ENCODE measurements at regions not wholly inside any gene's neighbourhood (a gene's known extent, or its start where the extent isn't known, plus 50 kb on each side); places are given as distances from the start of the nearest gene placed in this dataset.

DNA sequence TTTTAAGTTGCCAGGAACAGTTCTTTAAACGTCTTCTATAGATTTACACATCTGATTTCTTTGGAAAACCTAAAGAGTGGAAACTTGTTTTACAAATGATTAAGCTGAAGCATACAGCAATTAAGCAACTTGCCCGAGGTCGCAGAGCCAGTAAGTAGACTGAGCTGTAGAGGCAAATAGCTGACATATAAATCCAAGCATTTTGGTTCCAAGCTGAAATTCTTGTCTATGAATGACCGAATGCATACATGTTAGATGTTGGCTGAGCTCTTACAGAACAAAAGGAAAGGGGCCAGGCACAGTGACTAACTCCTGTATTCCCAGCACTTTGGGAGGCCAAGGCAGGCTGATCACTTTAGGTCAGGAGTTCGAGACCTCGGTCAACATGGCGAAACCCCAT lies 101.8 kb upstream of the SGK1 start:
- DNase-seq (ENCODE audit: low read depth), result no peak
- TF ChIP-seq, protein P1, sequence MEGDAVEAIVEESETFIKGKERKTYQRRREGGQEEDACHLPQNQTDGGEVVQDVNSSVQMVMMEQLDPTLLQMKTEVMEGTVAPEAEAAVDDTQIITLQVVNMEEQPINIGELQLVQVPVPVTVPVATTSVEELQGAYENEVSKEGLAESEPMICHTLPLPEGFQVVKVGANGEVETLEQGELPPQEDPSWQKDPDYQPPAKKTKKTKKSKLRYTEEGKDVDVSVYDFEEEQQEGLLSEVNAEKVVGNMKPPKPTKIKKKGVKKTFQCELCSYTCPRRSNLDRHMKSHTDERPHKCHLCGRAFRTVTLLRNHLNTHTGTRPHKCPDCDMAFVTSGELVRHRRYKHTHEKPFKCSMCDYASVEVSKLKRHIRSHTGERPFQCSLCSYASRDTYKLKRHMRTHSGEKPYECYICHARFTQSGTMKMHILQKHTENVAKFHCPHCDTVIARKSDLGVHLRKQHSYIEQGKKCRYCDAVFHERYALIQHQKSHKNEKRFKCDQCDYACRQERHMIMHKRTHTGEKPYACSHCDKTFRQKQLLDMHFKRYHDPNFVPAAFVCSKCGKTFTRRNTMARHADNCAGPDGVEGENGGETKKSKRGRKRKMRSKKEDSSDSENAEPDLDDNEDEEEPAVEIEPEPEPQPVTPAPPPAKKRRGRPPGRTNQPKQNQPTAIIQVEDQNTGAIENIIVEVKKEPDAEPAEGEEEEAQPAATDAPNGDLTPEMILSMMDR (conservative IDR thresholded peaks at IDR 0.05; ENCODE audit: low read depth, low read length), result no peak
- H3K4me3 ChIP-seq (ENCODE audit: low read length), result no peak overlapping the region

GRCh38 chr6:134416418-134417154 lies 98.7 kb upstream of the SGK1 start:
- TF ChIP-seq, protein P1 (conservative IDR thresholded peaks at IDR 0.05; ENCODE audit: low read depth, low read length), result no peak
- no peak for DNase-seq (ENCODE audit: low read depth)
- no peak overlapping the region for H3K4me3 ChIP-seq (ENCODE audit: low read length)

- no peak for DNase-seq (ENCODE audit: low read depth)
- H3K4me3 ChIP-seq (ENCODE audit: low read length), result no peak overlapping the region
- TF ChIP-seq, protein P1 (conservative IDR thresholded peaks at IDR 0.05; ENCODE audit: low read depth, low read length), result no peak
These were observed 97.7 kb upstream of the SGK1 start for GRCh38 chr6:134415656-134416055.

DNA sequence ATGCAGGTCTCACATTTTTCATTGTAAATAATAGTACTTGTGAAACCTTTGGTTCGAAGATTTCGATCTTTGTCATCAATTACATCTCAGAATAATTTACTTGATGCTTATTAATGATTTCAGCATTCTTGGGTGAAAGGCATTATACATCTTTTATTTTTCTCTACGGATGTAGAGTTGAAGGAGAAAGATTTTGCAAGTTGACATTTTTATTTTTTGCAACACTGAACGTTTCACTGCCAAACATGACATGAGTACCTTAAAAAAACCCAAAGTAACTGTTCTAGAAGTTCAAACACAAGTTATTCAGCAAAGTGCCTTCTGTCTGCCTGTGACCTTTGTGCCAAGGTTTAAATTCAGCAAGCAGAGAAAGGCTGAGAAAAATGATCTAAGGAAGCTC lies 97.3 kb upstream of the SGK1 start:
- TF ChIP-seq, protein P1 (conservative IDR thresholded peaks at IDR 0.05; ENCODE audit: low read depth, low read length), result no peak
- no peak for DNase-seq (ENCODE audit: low read depth)
- H3K4me3 ChIP-seq (ENCODE audit: low read length), result no peak overlapping the region

DNA sequence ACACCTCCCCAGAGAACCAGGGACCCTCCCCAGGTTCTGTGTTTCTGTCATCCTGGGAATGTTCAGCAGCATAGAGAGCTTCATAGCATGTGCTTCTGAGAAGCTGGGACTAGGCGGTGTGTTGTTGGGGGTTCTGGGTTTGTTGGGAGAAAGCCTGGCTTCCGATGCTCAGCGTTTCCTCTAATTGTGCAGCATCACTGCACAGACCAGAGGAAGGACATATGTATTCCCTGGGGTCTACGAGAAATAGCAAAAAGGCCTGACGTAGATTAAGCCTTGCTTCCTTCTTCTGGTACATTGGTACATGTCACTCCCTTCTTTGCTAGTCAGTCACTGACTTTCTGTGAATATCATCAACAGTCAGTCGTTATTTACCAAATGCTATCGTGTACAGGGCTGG lies 96.9 kb upstream of the SGK1 start:
- H3K4me3 ChIP-seq (ENCODE audit: low read length), result no peak overlapping the region
- DNase-seq (ENCODE audit: low read depth), result no peak
- TF ChIP-seq, protein P1 (conservative IDR thresholded peaks at IDR 0.05; ENCODE audit: low read depth, low read length), result no peak

- DNase-seq (ENCODE audit: low read depth), result no peak
- H3K4me3 ChIP-seq (ENCODE audit: low read length), result no peak overlapping the region
- TF ChIP-seq, protein P1 (conservative IDR thresholded peaks at IDR 0.05; ENCODE audit: low read depth, low read length), result no peak
These were observed 95.3 kb upstream of the SGK1 start for GRCh38 chr6:134413241-134413643.

DNA sequence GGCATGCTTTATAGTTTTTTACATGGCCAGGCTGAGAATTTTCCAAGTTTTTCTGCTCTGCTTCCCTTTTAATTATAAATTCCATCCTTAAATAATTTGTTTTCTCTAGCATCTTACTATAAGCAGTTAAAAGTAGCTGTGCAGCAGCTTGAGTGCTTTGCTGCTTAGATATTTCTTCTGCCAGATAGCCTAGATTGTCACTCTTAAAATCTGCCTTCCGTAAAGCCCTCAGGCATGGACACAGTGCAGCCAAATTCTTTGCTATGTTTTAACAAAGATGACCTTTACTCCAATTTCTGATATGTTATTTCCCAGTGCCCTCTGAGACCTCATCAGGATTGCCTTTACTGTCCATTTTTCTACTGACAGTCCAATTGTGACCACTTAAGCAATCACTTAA lies 92.6 kb upstream of the SGK1 start:
- TF ChIP-seq, protein P1 (conservative IDR thresholded peaks at IDR 0.05; ENCODE audit: low read depth, low read length), result no peak
- no peak overlapping the region for H3K4me3 ChIP-seq (ENCODE audit: low read length)
- no peak for DNase-seq (ENCODE audit: low read depth)

Measured in retinal pigment epithelial cell (primary cell).